ENCODE measurements at regions not wholly inside any gene's neighbourhood (a gene's known extent, or its start where the extent isn't known, plus 50 kb on each side); places are given as distances from the start of the nearest gene placed in this dataset.

DNA sequence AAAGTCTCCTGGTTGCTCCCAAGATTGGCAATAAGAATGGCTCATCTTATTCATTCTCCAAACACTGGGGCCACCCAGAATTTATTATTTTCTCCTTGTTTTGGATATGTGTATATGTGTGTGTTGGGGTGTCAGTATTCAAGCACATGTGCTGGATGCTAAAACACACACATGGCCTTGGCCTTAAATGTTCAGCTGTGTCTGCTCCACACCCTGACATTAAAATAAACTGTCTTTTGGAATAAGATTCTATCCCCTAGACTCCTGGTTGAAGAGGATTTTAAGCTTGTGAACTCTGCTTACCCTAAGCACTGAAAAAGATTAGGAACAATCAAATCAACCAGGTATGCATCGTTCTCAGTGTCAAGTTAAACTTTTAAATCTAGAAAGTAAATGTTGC is 382.9 kb upstream of the MCTP2 start:
- Histone ChIP-seq H3K4me2 (ENCODE audit: low read length) (no peak overlapping the region), H3K9me2 (ENCODE audit: insufficient read depth) (no peaks in the 10 kb centered on the region), H3K36me3 (ENCODE audit: control insufficient read depth in 1 of 2, insufficient read depth in 2 of 2, low read length in 2 of 2) (no peaks in the 10 kb centered on the region), H3K27ac (ENCODE audit: low read depth, low read length) (no peak overlapping the region), H3K27me3 (ENCODE audit: insufficient read depth, low read length) (no peaks in the 10 kb centered on the region), H3K9me3 (ENCODE audit: control insufficient read depth in 1 of 2, insufficient read depth in 1 of 2, low read depth in 1 of 2, low read length in 2 of 2) (0 out of 4 replicates have a peak, but pooled peaks cover 0 to 3% of the 10 kb centered on the region in 2 experiments), H3K79me2 (ENCODE audit: insufficient read depth, low read length) (no peaks in the 10 kb centered on the region), H3K9ac (ENCODE audit: low read length) (no peak overlapping the region), H2AFZ (ENCODE audit: low read depth, low read length, poor library complexity, severe bottlenecking) (no peak overlapping the region), H3K4me3 (replicated peaks in 1 of 2; ENCODE audit: low read depth in 1 of 2, low read length in 2 of 2) (no peak overlapping the region), H4K20me1 (ENCODE audit: insufficient read depth) (no peaks in the 10 kb centered on the region), H3K4me1 (ENCODE audit: control insufficient read depth in 1 of 2, insufficient read depth in 2 of 2, low read length in 2 of 2) (no peaks in the 10 kb centered on the region)
- no peak for ATAC-seq
- TF ChIP-seq, protein P1, sequence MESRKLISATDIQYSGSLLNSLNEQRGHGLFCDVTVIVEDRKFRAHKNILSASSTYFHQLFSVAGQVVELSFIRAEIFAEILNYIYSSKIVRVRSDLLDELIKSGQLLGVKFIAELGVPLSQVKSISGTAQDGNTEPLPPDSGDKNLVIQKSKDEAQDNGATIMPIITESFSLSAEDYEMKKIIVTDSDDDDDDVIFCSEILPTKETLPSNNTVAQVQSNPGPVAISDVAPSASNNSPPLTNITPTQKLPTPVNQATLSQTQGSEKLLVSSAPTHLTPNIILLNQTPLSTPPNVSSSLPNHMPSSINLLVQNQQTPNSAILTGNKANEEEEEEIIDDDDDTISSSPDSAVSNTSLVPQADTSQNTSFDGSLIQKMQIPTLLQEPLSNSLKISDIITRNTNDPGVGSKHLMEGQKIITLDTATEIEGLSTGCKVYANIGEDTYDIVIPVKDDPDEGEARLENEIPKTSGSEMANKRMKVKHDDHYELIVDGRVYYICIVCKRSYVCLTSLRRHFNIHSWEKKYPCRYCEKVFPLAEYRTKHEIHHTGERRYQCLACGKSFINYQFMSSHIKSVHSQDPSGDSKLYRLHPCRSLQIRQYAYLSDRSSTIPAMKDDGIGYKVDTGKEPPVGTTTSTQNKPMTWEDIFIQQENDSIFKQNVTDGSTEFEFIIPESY (IDR thresholded peaks at IDR 0.05; ENCODE audit: extremely low read depth, insufficient replicate concordance, low read length) = no peak
- TF ChIP-seq EZH2phosphoT487 (IDR thresholded peaks at IDR 0.05; ENCODE audit: borderline replicate concordance) = no peak
- no peak for TF ChIP-seq SRF (IDR thresholded peaks at IDR 0.05; ENCODE audit: low read depth)
- TF ChIP-seq SIN3A (IDR thresholded peaks at IDR 0.05; ENCODE audit: low read depth) = no peak
- TF ChIP-seq JUND (IDR thresholded peaks at IDR 0.05) = no peak
- TF ChIP-seq FOSL1 (IDR thresholded peaks at IDR 0.05; ENCODE audit: low read depth) = no peak
- TF ChIP-seq, protein P2, sequence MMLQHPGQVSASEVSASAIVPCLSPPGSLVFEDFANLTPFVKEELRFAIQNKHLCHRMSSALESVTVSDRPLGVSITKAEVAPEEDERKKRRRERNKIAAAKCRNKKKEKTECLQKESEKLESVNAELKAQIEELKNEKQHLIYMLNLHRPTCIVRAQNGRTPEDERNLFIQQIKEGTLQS (IDR thresholded peaks at IDR 0.05) = no peak
- TF ChIP-seq ZFX (IDR thresholded peaks at IDR 0.05) = no peak
- no peak for TF ChIP-seq ZNF274 (IDR thresholded peaks at IDR 0.05; ENCODE audit: low read depth, low read length)
- no peak for TF ChIP-seq CBX3 (IDR thresholded peaks at IDR 0.05; ENCODE audit: low read depth)
- TF ChIP-seq, protein P3, sequence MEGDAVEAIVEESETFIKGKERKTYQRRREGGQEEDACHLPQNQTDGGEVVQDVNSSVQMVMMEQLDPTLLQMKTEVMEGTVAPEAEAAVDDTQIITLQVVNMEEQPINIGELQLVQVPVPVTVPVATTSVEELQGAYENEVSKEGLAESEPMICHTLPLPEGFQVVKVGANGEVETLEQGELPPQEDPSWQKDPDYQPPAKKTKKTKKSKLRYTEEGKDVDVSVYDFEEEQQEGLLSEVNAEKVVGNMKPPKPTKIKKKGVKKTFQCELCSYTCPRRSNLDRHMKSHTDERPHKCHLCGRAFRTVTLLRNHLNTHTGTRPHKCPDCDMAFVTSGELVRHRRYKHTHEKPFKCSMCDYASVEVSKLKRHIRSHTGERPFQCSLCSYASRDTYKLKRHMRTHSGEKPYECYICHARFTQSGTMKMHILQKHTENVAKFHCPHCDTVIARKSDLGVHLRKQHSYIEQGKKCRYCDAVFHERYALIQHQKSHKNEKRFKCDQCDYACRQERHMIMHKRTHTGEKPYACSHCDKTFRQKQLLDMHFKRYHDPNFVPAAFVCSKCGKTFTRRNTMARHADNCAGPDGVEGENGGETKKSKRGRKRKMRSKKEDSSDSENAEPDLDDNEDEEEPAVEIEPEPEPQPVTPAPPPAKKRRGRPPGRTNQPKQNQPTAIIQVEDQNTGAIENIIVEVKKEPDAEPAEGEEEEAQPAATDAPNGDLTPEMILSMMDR (IDR thresholded peaks at IDR 0.05 in 2 of 3, conservative IDR thresholded peaks at IDR 0.05 in 1 of 3; ENCODE audit: borderline replicate concordance in 1 of 3, insufficient read depth in 1 of 3, low read depth in 2 of 3, low read length in 2 of 3) = no peak
- no peak for TF ChIP-seq EZH2 (IDR thresholded peaks at IDR 0.05)
- TF ChIP-seq, protein P4, sequence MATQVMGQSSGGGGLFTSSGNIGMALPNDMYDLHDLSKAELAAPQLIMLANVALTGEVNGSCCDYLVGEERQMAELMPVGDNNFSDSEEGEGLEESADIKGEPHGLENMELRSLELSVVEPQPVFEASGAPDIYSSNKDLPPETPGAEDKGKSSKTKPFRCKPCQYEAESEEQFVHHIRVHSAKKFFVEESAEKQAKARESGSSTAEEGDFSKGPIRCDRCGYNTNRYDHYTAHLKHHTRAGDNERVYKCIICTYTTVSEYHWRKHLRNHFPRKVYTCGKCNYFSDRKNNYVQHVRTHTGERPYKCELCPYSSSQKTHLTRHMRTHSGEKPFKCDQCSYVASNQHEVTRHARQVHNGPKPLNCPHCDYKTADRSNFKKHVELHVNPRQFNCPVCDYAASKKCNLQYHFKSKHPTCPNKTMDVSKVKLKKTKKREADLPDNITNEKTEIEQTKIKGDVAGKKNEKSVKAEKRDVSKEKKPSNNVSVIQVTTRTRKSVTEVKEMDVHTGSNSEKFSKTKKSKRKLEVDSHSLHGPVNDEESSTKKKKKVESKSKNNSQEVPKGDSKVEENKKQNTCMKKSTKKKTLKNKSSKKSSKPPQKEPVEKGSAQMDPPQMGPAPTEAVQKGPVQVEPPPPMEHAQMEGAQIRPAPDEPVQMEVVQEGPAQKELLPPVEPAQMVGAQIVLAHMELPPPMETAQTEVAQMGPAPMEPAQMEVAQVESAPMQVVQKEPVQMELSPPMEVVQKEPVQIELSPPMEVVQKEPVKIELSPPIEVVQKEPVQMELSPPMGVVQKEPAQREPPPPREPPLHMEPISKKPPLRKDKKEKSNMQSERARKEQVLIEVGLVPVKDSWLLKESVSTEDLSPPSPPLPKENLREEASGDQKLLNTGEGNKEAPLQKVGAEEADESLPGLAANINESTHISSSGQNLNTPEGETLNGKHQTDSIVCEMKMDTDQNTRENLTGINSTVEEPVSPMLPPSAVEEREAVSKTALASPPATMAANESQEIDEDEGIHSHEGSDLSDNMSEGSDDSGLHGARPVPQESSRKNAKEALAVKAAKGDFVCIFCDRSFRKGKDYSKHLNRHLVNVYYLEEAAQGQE (IDR thresholded peaks at IDR 0.05; ENCODE audit: low read depth) = no peak
- TF ChIP-seq EGR1 (IDR thresholded peaks at IDR 0.05; ENCODE audit: low read depth) = no peak
- no peak for TF ChIP-seq CEBPB (IDR thresholded peaks at IDR 0.05; ENCODE audit: low read depth)
- TF ChIP-seq, protein P5, sequence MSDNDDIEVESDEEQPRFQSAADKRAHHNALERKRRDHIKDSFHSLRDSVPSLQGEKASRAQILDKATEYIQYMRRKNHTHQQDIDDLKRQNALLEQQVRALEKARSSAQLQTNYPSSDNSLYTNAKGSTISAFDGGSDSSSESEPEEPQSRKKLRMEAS (IDR thresholded peaks at IDR 0.05) = no peak
- no peak for TF ChIP-seq POLR2AphosphoS5 (IDR thresholded peaks at IDR 0.05; ENCODE audit: low read depth, low read length)
- TF ChIP-seq SP1 (IDR thresholded peaks at IDR 0.05; ENCODE audit: low read depth) = no peak
- no peak for TF ChIP-seq TCF7L2 (IDR thresholded peaks at IDR 0.05; ENCODE audit: borderline replicate concordance, extremely low read depth, insufficient read depth, insufficient read length)
- TF ChIP-seq ELF1 (IDR thresholded peaks at IDR 0.05; ENCODE audit: borderline replicate concordance, low read depth) = no peak
- ChIA-PET CTCF (no interaction called here), POLR2A (no interaction called here), RAD21 (ENCODE audit: low non-redundant PET in 1 of 2, low total read pairs in 2 of 2, uncharacterized antibody in 2 of 2, unreplicated experiment in 2 of 2) (no interaction called here)
- BruUV-seq (replicated peaks) = no TSS peak
- intact Hi-C loops (cut with micrococcal nuclease) = no loop called here
- no peak for DNase-seq (ENCODE audit: low read depth, low spot score)
